ENCODE measurements at regions not wholly inside any gene's neighbourhood (a gene's known extent, or its start where the extent isn't known, plus 50 kb on each side); places are given as distances from the start of the nearest gene placed in this dataset.

GRCh38 chr1:213727853-213728592, 259.8 kb upstream of the PROX1 start:
- Mint-ChIP-seq H3K9me3 (peaks cover 18% of the 10 kb centered on the region), H3K4me3 (no peak overlapping the region), H3K27me3 (ENCODE audit: low read depth) (no peaks in the 10 kb centered on the region; the same call in 1 of the 2 replicates), H3K36me3 (no peaks in the 10 kb centered on the region), H3K27ac (no peak overlapping the region), H3K4me1 (peaks cover 14% of the 10 kb centered on the region)
- ATAC-seq (peak; percentile 38; the same call in 1 of the 2 replicates), DNase-seq (ENCODE audit: low spot score) (no peak)
- POLR2A ChIA-PET: no interaction called here
- CTCF ChIA-PET: interaction anchor here (0.7 kb wide), 1 partner anchor 36 kb away, joined by 3 read pairs; no protein-coding TSS in a partner anchor
- TF ChIP-seq CREB1 (CRISPR knock-in tag; IDR thresholded peaks at IDR 0.05) (no peak), TCF7 (CRISPR knock-in tag; IDR thresholded peaks at IDR 0.05; ENCODE audit: low read depth) (no peak), CREM (CRISPR knock-in tag; IDR thresholded peaks at IDR 0.05) (no peak), ZNF532 (CRISPR knock-in tag; IDR thresholded peaks at IDR 0.05; ENCODE audit: borderline replicate concordance) (no peak), IRF1 (CRISPR knock-in tag; IDR thresholded peaks at IDR 0.05) (no peak), MLX (CRISPR knock-in tag; IDR thresholded peaks at IDR 0.05) (no peak)
- TF ChIP-seq, protein P1, sequence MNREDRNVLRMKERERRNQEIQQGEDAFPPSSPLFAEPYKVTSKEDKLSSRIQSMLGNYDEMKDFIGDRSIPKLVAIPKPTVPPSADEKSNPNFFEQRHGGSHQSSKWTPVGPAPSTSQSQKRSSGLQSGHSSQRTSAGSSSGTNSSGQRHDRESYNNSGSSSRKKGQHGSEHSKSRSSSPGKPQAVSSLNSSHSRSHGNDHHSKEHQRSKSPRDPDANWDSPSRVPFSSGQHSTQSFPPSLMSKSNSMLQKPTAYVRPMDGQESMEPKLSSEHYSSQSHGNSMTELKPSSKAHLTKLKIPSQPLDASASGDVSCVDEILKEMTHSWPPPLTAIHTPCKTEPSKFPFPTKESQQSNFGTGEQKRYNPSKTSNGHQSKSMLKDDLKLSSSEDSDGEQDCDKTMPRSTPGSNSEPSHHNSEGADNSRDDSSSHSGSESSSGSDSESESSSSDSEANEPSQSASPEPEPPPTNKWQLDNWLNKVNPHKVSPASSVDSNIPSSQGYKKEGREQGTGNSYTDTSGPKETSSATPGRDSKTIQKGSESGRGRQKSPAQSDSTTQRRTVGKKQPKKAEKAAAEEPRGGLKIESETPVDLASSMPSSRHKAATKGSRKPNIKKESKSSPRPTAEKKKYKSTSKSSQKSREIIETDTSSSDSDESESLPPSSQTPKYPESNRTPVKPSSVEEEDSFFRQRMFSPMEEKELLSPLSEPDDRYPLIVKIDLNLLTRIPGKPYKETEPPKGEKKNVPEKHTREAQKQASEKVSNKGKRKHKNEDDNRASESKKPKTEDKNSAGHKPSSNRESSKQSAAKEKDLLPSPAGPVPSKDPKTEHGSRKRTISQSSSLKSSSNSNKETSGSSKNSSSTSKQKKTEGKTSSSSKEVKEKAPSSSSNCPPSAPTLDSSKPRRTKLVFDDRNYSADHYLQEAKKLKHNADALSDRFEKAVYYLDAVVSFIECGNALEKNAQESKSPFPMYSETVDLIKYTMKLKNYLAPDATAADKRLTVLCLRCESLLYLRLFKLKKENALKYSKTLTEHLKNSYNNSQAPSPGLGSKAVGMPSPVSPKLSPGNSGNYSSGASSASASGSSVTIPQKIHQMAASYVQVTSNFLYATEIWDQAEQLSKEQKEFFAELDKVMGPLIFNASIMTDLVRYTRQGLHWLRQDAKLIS (CRISPR knock-in tag; IDR thresholded peaks at IDR 0.05; ENCODE audit: borderline replicate concordance): no peak

DNA sequence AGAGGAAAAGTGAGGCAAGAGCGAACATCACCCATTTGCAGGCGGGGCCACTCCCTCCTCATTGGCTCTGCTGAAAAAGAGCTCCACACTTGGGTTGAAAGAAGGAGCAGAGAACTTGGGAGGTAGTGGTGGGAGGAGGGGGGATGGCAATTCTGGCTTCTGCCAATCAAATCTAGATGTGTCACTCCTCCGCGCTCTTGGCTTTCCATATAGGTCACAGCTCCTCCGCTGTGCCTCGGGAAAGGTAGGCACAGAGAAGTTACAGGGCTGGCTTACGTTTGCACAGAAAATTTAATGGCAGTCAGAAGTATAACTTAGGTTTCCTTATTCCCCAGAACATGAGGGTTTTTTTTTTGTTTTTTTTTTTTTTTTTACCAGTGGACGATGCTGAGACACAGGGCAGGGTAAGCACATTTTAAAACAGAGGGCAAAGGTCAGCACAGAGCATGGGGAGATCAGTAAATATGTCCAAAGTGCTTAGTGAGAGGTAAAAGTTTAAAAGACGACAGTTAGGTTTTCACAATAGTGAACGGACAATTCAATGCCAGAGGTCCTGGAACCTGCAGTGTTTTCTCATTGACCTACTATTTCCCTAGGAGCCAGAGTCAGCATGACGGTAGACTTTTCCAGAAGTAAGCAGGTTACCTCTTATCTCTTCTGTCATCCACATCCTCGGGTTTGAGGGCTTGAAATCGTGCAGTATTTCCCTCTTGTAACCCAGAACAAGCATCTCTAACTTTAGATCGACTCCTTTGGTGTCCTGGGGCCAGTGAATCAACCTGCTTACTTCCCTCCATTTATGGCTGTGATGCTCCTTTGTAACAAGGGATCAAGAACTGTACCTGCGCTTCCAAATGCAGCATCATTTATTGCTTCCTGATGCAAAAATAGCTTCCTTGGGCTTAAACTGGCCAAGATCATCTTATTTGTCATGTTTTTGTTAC, 258.9 kb upstream of the PROX1 start:
- peaks cover 12% of the 10 kb centered on the region for H3K4me1 Mint-ChIP-seq
- POLR2A ChIA-PET: no interaction called here
- H3K9me3 Mint-ChIP-seq: peaks cover 18% of the 10 kb centered on the region
- H3K27me3 Mint-ChIP-seq (ENCODE audit: low read depth): no peaks in the 10 kb centered on the region; the same call in 1 of the 2 replicates
- ATAC-seq (no peak), DNase-seq (ENCODE audit: low spot score) (no peak)
- CTCF ChIA-PET: interaction anchor here (0.7 kb wide), 1 partner anchor 35 kb away, joined by 3 read pairs; no protein-coding TSS in a partner anchor
- H3K27ac Mint-ChIP-seq: no peak overlapping the region
- no peak overlapping the region for H3K4me3 Mint-ChIP-seq
- H3K36me3 Mint-ChIP-seq: no peaks in the 10 kb centered on the region
- no peak for TF ChIP-seq ZNF281 (CRISPR knock-in tag; IDR thresholded peaks at IDR 0.05)
- no peak for TF ChIP-seq ATF3 (CRISPR knock-in tag; conservative IDR thresholded peaks at IDR 0.05)
- no peak for TF ChIP-seq ZNF219 (CRISPR knock-in tag; IDR thresholded peaks at IDR 0.05; ENCODE audit: borderline replicate concordance)
- no peak for TF ChIP-seq NFYB (CRISPR knock-in tag; conservative IDR thresholded peaks at IDR 0.05; ENCODE audit: low read depth)
- TF ChIP-seq, protein P2, sequence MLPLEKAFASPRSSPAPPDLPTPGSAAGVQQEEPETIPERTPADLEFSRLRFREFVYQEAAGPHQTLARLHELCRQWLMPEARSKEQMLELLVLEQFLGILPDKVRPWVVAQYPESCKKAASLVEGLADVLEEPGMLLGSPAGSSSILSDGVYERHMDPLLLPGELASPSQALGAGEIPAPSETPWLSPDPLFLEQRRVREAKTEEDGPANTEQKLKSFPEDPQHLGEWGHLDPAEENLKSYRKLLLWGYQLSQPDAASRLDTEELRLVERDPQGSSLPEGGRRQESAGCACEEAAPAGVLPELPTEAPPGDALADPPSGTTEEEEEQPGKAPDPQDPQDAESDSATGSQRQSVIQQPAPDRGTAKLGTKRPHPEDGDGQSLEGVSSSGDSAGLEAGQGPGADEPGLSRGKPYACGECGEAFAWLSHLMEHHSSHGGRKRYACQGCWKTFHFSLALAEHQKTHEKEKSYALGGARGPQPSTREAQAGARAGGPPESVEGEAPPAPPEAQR (CRISPR knock-in tag; IDR thresholded peaks at IDR 0.05): no peak
- TF ChIP-seq ZNF425 (CRISPR knock-in tag; conservative IDR thresholded peaks at IDR 0.05): no peak
